HG03565 (cell line): ENCODE measurements at regions not wholly inside any gene's neighbourhood (a gene's known extent, or its start where the extent isn't known, plus 50 kb on each side); places are given as distances from the start of the nearest gene placed in this dataset.
"Not testable (repeated sequence)": the region's sequence is repeated elsewhere in the genome, so short reads cannot be mapped to it uniquely, and the experiment has no call there.

Source experiments
- ATAC-seq: cut with Tn5 transposase; IDR thresholded peaks from one replicate; pipeline ENCODE4 v1.9.1; 2021; ENCODE audit warnings: mild to moderate bottlenecking, moderate library complexity; ENCODE audit not compliant: unreplicated experiment

GRCh38 chr16:52657924-52658323 lies 111.0 kb upstream of the TOX3 start:
- no peak for ATAC-seq

DNA sequence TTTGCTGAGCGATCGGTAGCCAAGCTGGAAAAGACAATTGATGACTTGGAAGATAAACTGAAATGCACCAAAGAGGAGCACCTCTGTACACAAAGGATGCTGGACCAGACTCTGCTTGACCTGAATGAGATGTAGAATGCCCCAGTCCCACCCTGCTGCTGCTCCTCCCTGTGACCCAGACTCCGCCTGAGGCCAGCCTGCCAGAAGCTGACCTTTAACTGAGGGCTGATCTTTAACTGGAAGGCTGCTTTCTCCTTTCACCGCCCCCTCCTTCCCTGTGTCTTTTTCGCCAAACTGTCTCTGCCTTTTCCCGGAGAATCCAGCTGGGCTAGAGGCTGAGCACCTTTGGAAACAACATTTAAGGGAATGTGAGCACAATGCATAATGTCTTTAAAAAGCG lies 109.0 kb upstream of the TOX3 start:
- ATAC-seq = not testable (repeated sequence)

GRCh38 chr16:52655156-52655555 lies 108.2 kb upstream of the TOX3 start:
- not testable (repeated sequence) for ATAC-seq

GRCh38 chr16:52652033-52652432 lies 105.1 kb upstream of the TOX3 start:
- no peak for ATAC-seq

DNA sequence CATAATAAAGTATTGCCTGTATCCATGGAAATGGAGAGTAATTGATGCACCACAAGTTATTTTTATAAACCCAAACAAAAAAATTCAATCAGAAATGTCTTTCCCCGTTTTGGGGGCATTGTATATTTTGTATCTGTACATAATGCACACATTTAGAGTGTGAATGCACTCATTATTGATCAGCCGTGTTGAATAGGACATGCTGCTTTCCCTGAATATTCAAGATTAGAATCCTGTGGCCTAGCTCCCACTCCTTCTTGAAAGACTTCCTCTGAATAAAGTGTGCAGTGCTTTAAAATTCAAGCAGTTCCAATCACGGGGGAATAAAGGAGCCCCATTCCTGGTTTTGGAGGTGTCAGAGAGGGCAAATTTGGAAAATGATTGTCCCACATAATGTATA lies 103.8 kb upstream of the TOX3 start:
- ATAC-seq = no peak

- ATAC-seq = no peak
Observed at GRCh38 chr16:52650318-52650717, 103.4 kb upstream of the TOX3 start.

DNA sequence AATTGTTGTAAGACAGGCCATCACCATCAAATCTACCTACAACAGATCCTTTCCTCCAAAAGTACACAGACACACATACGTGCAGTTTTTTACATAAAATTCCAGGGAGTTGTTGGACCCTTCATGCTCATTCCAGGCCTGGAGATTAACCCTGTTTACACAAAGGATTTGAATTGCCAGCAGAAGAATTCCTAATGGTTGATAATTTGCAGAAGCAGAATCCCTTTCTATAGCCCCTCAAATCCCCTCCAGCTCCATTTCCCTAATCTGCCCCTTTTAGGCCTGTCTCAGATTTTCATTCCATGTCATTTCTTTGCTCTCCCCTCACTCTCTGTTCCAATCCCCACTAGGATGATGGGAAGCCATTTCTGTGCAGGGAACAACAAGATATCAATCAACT lies 102.9 kb upstream of the TOX3 start:
- no peak for ATAC-seq

- no peak for ATAC-seq
Observed at GRCh38 chr16:52647588-52647987, 100.6 kb upstream of the TOX3 start.

- no peak for ATAC-seq
Observed at GRCh38 chr16:52643006-52643405, 96.1 kb upstream of the TOX3 start.

DNA sequence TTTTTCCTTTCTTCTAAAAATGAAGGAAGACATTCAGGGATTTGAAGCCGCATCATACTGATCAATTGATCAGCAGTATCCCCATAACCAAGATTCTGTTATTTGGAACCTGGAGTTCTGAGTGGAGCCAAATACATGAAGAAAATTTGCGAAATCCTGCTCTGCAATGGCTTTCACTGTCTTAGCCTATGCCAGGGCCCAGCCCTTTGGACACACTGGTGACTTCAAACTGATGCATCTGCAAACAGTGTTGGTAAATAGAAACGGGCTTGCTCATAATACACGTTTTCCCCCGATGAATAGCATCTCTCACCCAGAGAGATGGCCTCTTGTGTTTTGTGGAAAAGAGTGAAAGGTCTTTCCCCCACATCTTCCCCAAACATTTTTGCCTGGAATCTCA lies 87.6 kb upstream of the TOX3 start:
- no peak for ATAC-seq

GRCh38 chr16:52634104-52634503 lies 87.2 kb upstream of the TOX3 start:
- ATAC-seq = no peak

DNA sequence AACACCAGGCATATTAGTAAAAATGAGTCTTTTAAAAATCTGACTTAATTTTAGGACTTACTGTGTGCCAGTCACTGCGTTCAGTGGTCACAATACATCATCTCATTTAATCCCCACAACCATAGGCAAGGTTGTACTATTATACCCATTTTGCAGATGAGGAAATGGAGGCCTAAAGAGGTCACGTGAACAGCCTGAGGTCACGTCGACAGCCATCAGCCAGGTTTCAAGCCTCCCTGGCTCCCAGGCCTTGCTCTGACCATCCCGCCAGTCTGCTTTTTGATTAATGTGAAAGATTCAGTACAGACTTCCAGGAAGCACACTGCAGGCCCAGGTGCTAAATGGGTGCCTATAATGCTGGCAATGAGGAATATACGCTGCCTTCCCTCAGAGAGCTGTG lies 86.3 kb upstream of the TOX3 start:
- ATAC-seq = no peak

- no peak for ATAC-seq
Observed at GRCh38 chr16:52631711-52632110, 84.8 kb upstream of the TOX3 start.

GRCh38 chr16:52630711-52631110 lies 83.8 kb upstream of the TOX3 start:
- no peak for ATAC-seq

- ATAC-seq = no peak
Observed at GRCh38 chr16:52629296-52629695, 82.4 kb upstream of the TOX3 start.

DNA sequence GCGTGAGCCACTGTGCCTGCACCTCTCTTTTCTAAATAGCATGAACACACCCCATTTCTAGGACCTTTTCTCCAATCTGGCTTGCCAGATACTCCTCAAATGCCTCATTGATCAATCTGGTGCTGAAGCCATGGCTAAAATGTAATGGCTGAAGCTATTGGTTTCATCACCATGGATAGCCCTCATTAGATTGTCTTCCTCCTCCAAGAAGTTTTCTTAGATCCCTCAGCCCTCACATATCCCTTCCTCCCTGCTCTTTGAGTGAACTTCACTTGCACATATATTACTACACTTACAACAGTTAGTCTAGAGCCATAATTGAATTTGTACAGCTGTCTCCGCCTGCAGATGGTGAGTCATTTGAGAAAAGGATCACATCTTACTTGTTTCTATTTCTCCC lies 77.9 kb upstream of the TOX3 start:
- ATAC-seq = no peak

GRCh38 chr16:52621651-52622050 lies 74.7 kb upstream of the TOX3 start:
- no peak for ATAC-seq

DNA sequence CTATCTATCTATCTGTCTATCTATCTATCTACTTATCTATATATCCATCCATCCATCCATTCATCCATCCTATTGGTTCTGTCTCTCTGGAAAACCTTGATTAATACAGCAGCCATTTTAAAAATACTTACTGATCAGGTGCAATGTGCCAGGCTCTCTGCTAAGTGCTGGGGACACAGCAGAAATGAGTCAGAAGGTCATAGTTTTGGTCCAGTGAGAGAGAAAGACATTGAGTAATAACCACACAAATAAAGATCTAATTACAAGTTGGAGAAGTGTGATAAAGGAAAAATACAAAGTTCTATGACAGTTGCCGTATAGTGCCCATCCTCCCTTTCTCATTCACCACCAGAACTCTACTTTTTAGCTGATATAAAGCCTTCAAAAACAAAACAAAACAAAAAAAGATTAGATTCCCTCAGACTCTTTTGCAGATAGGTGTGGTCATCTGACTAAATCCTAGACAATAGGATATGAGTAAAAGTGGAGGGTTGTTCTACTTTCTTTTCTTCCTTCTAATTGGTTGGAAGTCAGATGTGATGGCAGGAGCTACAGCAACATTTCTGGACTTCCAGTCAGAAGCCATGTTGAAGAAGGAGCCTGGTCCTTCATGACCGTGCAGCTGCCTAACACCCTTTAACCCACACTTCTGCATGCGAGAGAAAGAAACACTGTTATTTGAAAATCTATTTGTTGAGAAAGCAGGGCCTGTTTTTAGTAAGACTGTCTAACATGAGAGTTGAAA lies 72.0 kb upstream of the TOX3 start:
- no peak for ATAC-seq

DNA sequence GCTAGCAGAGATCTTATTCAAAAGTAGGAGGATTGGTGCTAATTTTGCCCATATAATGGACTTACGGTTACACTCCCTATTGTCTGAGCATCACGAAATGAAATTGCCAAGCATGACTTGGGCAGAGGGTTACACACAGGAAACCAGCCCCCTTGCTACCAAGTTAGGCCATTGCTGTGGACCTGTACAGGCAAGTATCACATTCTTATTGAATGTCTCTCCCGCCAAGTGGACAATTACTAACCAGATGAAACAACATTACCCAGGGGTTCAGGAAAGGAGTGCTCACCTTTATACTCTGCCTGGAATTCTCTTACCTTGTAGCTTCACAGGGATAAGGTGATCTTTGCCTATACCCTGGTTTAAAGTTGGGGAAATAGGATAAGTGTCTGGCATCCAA lies 70.6 kb upstream of the TOX3 start:
- no peak for ATAC-seq

- ATAC-seq = no peak
Observed at GRCh38 chr16:52613508-52613907, 66.6 kb upstream of the TOX3 start.

DNA sequence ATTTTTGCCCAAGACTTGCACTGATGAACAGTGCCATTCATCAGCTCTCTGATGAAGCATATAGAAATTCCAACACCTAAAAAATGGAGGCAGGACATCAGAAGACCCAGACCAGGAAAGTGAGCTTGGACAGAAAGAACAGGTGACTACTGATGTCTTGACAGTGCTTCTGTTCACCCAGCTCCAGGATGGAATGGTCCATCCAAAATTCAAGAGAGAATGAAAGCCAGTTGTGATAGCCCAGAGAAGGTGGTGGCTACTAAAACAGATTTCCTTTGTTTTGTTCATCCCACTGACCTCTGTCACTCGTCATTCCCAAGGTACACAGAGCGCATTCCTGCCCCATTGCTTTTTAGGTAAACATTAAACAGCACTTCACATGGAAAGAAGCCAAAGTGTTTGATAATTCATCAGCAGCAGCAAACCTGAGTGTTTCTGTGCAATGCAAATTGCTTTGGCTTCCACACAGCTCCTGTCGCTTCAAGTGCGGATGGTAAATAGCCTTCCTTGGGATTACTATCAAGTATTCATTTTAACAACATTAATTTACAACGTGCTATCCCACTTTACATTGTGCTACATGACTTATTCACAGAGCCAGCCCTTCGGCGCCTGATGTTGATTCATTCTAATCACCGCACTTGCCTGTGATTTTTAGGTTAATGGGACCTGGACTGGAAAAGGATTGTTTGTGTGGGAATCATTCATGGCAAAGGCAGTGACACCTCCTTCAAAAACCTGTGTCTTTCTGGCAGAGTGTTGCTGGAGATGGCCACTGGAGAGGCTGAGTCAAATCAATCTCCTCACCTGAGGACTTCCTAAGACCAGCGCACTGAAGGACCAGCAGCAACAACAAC lies 65.1 kb upstream of the TOX3 start:
- no peak for ATAC-seq

DNA sequence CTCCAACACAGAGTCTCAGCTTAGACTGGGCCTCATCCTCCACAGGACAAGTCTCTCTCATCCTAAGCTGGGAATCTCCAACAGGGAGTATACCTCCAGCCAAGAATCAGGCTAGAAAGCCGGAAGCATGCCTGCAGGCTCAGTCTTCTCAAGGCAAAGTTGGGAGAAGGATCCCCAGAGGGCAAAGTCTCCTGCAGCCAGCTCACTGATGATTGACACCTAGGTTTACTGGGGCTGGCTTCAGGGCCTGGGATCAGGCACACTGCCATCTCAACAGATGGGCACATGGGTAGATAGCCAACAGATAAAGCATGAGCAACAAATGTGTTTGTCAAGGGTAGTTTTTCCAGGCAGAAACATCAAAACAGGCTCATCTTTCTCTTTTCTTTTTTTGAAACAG lies 56.1 kb upstream of the TOX3 start:
- no peak for ATAC-seq
